GM10266 (cell line): ENCODE measurements at regions not wholly inside any gene's neighbourhood (a gene's known extent, or its start where the extent isn't known, plus 50 kb on each side); places are given as distances from the start of the nearest gene placed in this dataset.
"Not testable (repeated sequence)": the region's sequence is repeated elsewhere in the genome, so short reads cannot be mapped to it uniquely, and the experiment has no call there.

Experiments
- DNase-seq: peaks from one replicate; pipeline ENCODE4 v3.0.0; 2012; ENCODE audit errors: extremely low spot score
- TF ChIP-seq, protein P1 (sequence below): IDR thresholded peaks from 2 replicates; pipeline ENCODE4 v1.5.1; 2012; ENCODE audit warnings: mild to moderate bottlenecking, low read depth; ENCODE audit not compliant: control insufficient read depth, insufficient read depth; ENCODE audit errors: missing control alignments

DNA sequence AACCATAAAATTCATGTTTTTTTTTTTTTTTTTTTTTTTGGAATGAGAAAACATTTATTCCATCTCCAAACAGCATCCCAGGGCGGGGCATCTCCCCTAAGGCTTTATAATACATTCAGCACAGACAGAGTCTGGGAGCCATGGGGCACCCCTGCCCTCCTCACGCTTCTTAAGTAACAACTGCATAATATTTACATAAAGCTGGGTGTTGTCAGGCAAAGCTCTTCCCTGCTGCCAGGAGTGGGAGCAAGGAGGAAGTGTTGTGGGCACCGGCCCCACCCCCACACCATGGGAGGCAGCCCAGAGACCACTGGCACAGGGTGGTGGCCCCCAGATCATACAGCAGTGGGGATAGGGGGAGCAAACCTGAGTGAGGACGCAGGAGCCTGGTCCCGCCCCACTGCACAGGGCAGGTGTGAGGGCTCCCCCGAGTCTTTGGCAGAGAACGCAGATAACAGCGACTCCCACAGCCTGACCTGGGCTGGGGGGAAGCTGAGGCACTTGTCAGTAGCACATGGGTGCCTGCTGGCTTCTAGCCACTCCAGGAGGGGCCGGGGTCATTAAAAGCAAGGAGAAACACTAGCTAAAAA lies 86.1 kb upstream of the CEP78 start:
- no peak for DNase-seq
- TF ChIP-seq, protein P1, sequence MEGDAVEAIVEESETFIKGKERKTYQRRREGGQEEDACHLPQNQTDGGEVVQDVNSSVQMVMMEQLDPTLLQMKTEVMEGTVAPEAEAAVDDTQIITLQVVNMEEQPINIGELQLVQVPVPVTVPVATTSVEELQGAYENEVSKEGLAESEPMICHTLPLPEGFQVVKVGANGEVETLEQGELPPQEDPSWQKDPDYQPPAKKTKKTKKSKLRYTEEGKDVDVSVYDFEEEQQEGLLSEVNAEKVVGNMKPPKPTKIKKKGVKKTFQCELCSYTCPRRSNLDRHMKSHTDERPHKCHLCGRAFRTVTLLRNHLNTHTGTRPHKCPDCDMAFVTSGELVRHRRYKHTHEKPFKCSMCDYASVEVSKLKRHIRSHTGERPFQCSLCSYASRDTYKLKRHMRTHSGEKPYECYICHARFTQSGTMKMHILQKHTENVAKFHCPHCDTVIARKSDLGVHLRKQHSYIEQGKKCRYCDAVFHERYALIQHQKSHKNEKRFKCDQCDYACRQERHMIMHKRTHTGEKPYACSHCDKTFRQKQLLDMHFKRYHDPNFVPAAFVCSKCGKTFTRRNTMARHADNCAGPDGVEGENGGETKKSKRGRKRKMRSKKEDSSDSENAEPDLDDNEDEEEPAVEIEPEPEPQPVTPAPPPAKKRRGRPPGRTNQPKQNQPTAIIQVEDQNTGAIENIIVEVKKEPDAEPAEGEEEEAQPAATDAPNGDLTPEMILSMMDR: no peak

DNA sequence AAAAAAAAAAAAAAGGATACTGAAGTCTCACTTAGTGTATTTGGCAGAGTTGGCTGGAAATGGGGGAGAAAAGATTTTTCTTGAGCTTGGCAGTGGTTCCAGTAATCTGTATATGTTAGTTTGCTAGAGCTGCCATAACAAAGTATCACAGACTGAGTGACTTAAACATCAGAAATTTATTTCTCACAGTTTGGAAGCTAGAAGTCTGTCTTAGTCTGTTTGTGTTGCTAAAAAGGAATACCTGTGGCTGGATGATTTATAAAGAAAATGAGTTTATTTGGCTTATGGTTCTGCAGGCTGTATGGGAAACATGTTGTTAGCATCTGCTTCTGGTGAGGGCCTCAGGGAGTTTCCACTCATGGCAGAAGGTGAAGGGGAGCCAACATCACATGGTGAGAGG lies 89.6 kb upstream of the CEP78 start:
- TF ChIP-seq, protein P1: no peak
- DNase-seq: no peak

DNA sequence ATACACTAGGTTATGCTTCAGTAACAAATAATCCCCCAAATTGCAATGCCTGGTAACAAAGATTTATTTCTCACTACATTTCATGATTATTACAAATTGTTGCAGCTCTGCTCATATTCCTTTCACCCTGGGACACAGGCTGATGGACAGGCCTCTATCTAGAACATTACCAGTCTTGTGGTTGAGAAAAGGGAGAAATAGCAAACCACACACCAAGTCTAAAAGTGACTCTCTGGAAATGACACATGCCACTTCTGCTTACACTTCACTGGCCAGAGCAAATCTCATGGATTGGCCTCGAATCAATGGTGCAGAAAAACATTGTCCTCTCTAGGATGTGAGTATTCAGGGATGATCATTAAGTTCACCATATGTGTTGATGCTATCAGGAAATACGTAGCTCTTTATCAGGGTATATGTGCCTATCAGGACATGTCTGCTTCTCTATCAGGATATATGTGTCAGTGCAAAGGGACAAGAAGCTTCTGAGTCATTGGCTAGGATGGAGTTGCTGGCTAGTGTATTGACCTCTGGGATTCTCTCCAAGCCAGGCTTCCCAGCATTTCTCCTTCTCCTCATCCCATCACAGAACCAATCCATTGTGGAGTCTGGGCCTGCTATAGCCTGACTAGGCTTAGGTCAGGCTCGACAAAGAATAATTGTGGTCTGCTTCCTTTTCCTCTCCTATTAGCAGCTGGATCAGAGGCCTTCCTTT lies 91.1 kb upstream of the CEP78 start:
- DNase-seq: no peak
- TF ChIP-seq, protein P1: no peak

DNA sequence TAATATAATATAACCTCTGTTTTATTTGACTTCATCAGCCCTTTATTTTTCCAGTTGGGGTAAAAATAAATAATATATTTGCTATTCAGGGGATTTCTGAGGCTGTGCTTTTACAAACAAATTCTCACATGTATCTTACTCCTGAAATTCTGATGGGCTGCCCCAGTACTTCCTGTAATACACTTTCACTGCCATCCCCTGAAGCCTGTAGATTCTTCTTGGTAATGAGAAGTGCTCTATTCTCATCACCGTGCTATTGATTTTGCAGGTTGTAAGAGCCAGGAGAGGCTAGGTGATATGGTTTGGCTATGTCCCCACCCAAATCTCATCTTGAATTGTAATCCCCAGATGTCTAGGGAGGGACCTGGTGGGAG lies 91.9 kb upstream of the CEP78 start:
- TF ChIP-seq, protein P1: no peak
- no peak for DNase-seq

DNA sequence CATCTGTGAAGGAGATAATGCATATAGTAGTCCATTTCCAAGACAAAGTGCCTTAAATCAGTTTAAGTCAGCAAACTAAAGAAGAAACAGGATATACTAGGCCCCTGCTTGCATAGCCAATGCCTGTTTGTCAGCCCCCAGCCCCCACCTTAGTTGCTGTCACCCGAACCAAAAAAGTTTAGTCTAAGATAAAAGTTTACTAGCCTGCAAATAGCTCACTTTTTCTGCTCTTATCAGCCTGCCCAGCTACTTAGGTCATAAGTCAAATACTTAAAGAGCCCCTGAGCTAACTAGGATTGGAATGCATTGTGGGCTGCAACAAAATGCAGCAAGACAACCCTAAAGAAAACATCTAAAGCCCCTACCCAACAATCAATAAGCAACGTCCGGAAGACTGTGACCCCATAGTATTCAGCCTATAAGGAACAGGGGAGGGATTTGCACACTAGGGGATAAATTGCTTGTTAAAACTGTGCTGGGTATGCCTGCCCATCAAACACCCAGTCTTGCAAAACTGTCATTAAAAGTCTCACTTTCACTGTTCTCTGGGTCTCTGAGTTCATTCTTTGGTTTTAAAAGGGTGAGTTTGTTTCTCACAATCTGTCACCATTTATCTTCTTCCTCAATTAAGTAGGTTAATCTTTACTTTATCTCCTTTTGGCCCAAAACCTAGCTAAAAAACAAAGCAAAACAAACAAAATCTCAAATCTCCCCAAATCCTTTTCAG lies 92.4 kb upstream of the CEP78 start:
- TF ChIP-seq, protein P1: no peak
- no peak for DNase-seq

DNA sequence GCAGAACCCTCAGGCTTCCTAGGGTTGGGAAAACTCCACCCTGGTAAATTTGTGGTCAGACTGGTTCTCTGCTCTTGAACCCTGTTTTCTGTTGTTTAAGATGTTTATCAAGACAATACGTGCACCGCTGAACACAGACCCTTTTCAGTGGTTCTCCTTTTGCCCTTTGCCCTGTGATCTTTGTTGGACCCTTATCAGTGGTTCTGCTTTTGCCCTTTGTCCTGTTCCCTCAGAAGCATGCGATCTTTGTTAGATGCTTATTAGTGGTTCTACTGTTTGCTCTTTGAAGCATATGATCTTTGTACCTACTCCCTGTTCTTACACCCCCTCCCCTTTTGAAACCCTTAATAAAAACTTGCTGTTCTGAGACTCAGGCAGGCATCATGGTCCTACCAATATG lies 93.6 kb upstream of the CEP78 start:
- not testable (repeated sequence) for DNase-seq

DNA sequence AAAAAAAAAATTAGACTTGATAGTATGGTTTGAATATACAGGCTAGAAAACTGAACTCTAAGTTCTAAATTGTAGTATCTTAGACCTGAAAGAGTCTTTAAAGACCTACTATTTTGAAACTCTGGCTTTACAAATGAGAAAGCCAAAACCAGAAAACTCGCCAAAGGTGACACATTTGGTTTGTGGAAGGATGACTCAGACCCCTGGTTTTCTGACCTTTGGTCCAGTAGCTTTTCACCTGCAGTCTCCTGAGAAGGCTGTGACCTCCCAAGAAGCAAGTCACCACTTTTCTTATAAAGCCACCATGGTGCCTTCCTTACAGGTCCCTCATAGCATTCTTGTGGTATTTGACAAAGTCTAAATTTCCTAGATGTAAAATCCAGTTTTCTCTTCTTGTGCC lies 102.1 kb upstream of the CEP78 start:
- TF ChIP-seq, protein P1: no peak
- DNase-seq: no peak
